ENCODE measurements at regions not wholly inside any gene's neighbourhood (a gene's known extent, or its start where the extent isn't known, plus 50 kb on each side); places are given as distances from the start of the nearest gene placed in this dataset.

- TF ChIP-seq REST (IDR thresholded peaks at IDR 0.05; ENCODE audit: insufficient read depth in 1 of 2, low read depth in 2 of 2, low read length in 2 of 2) (no peak), POLR2AphosphoS5 (IDR thresholded peaks at IDR 0.05; ENCODE audit: low read depth, low read length) (no peak), FOXP2 (optimal IDR thresholded peaks at IDR 0.05; ENCODE audit: borderline replicate concordance, extremely low read depth, extremely low read length, insufficient read depth) (no peak), TAF1 (IDR thresholded peaks at IDR 0.05; ENCODE audit: borderline replicate concordance, insufficient read depth, low read length) (no peak), SIN3A (IDR thresholded peaks at IDR 0.05; ENCODE audit: borderline replicate concordance, insufficient read depth, low read length) (no peak)
Observed at GRCh38 chr4:125184116-125184515, 130.6 kb upstream of the FAT4 start.
